Endothelial cell of umbilical vein (primary cell): ENCODE measurements at regions not wholly inside any gene's neighbourhood (a gene's known extent, or its start where the extent isn't known, plus 50 kb on each side); places are given as distances from the start of the nearest gene placed in this dataset.

Source experiments
- BruUV-seq: library from RNA; stranded (reverse); fragments of 400-500 nt; replicated peaks from 2 replicates; lab custom pipeline; 2021; lab: Mats Ljungman, UMichigan
- CTCF ChIA-PET: fragments of 300-600, 350-600 bp; sonication (Branson Sonifier 250); formaldehyde crosslinking; loops from one replicate; lab custom pipeline; 2021; ENCODE audit warnings: antibody characterized with exemption, inconsistent platforms; lab: Charles Lee
- POLR2A ChIA-PET: fragments of 300-600, 350-600 bp; sonication (Branson Sonifier 250); formaldehyde crosslinking; loops from one replicate; lab custom pipeline; 2021; ENCODE audit warnings: antibody characterized with exemption, inconsistent platforms; lab: Charles Lee
- DNase-seq: peaks from one replicate; pipeline ENCODE4 v3.0.0-alpha.2; 2011; ENCODE audit warnings: low read depth, low spot score
- FAIRE-seq: peaks from 2 replicates; lab custom pipeline; 2011; peaks lifted over from hg19 to GRCh38; lab: Jason Lieb, UNC
- H2AFZ ChIP-seq: 2 replicates; pipeline ENCODE4 v1.6.0; 2012; ENCODE audit warnings: low read depth, low read length, control low read depth, inconsistent platforms
- H3K27ac ChIP-seq: 2 replicates; pipeline ENCODE4 v1.5.1; 2011; ENCODE audit warnings: low read depth, mild to moderate bottlenecking, control low read depth, low read length, moderate library complexity; ENCODE audit not compliant: insufficient read depth
- H3K27me3 ChIP-seq, 2 experiments: 2 replicates each; pipeline versions ENCODE4 v1.6.0 to v1.6.1; 2011; ENCODE audit warnings: low read length in 2 of 2, mixed read lengths in 1 of 2; ENCODE audit not compliant: control insufficient read depth in 2 of 2, insufficient read depth in 2 of 2
- H3K36me3 ChIP-seq, 2 experiments: 2 replicates in 1 of 2; 3 replicates in 1 of 2; pipeline ENCODE4 v1.5.1; 2011; ENCODE audit warnings: low read length in 2 of 2, mild to moderate bottlenecking in 1 of 2, moderate library complexity in 1 of 2; ENCODE audit not compliant: control insufficient read depth in 2 of 2, insufficient read depth in 2 of 2; ENCODE audit errors: extremely low read depth in 1 of 2
- H3K4me1 ChIP-seq: 3 replicates; pipeline ENCODE4 v1.5.1; 2011; ENCODE audit warnings: mild to moderate bottlenecking, low read length; ENCODE audit not compliant: control insufficient read depth, insufficient read depth; ENCODE audit errors: extremely low read depth
- H3K4me2 ChIP-seq: 2 replicates; pipeline ENCODE4 v1.6.1; 2011; ENCODE audit warnings: low read length, control low read depth, mixed read lengths; ENCODE audit not compliant: insufficient read depth
- H3K4me3 ChIP-seq, 3 experiments: fragments of 200-600 bp in 1 of 3; sonication (generic), shearing (Covaris generic) in 1 of 3; replicated peaks in 1 of 3; 2 replicates each; pipeline ENCODE4 v1.5.1; 2011 to 2016; ENCODE audit warnings: control low read depth in 3 of 3, low read length in 3 of 3, mild to moderate bottlenecking in 2 of 3, inconsistent platforms in 1 of 3, low read depth in 1 of 3, moderate library complexity in 1 of 3; ENCODE audit not compliant: insufficient read depth in 1 of 3
- H3K79me2 ChIP-seq: 2 replicates; pipeline ENCODE4 v1.6.0; 2012; ENCODE audit warnings: low read length, inconsistent platforms; ENCODE audit not compliant: control insufficient read depth, insufficient read depth
- H3K9ac ChIP-seq: replicated peaks from 2 replicates; pipeline ENCODE3; 2011; ENCODE audit warnings: low read length, control low read depth; ENCODE audit not compliant: insufficient read depth; ENCODE audit errors: extremely low read depth
- H3K9me1 ChIP-seq: replicated peaks from 3 replicates; pipeline ENCODE4 v1.6.0; 2011; ENCODE audit warnings: mild to moderate bottlenecking, low read length; ENCODE audit not compliant: control insufficient read depth, insufficient read depth; ENCODE audit errors: extremely low read depth
- H3K9me3 ChIP-seq: replicated peaks from 2 replicates; pipeline ENCODE4 v1.5.1; 2012; ENCODE audit warnings: low read length, inconsistent platforms; ENCODE audit not compliant: control insufficient read depth, insufficient read depth
- H4K20me1 ChIP-seq: replicated peaks from 2 replicates; pipeline ENCODE3; 2011; ENCODE audit warnings: mild to moderate bottlenecking, low read length; ENCODE audit not compliant: control insufficient read depth, insufficient read depth; ENCODE audit errors: extremely low read depth
- CTCF ChIP-seq, 2 donors: IDR thresholded peaks; 1 replicate in 1 of 2; 2 replicates in 1 of 2; pipeline ENCODE4 v1.5.1; 2011; ENCODE audit warnings: low read length in 2 of 2, mild to moderate bottlenecking in 2 of 2, moderate library complexity in 2 of 2, control low read depth in 1 of 2, inconsistent platforms in 1 of 2, low read depth in 1 of 2; ENCODE audit not compliant: insufficient read depth in 1 of 2; ENCODE audit errors: extremely low read depth in 1 of 2
- EZH2 ChIP-seq: IDR thresholded peaks from 2 replicates; pipeline ENCODE4 v1.6.1; 2012; ENCODE audit warnings: borderline replicate concordance, low read depth, mild to moderate bottlenecking, moderate library complexity, low read length, inconsistent platforms; ENCODE audit not compliant: severe bottlenecking
- FOS ChIP-seq: IDR thresholded peaks from 2 replicates; pipeline ENCODE4 v1.6.1; 2011; ENCODE audit warnings: mild to moderate bottlenecking, low read length, moderate library complexity, borderline replicate concordance; ENCODE audit not compliant: insufficient read depth
- GATA2 ChIP-seq: IDR thresholded peaks from 2 replicates; pipeline ENCODE4 v1.7.0; 2011; ENCODE audit warnings: low read depth, mild to moderate bottlenecking, moderate library complexity, mixed read lengths, low read length; ENCODE audit not compliant: insufficient read length, insufficient read depth
- JUN ChIP-seq: IDR thresholded peaks from 2 replicates; pipeline ENCODE4 v1.6.1; 2011; ENCODE audit warnings: borderline replicate concordance, low read depth; ENCODE audit not compliant: insufficient read length, insufficient read depth
- MAX ChIP-seq: IDR thresholded peaks from 2 replicates; pipeline ENCODE4 v1.6.1; 2011; ENCODE audit not compliant: insufficient read depth, insufficient read length
- MYC ChIP-seq: IDR thresholded peaks from one replicate; pipeline ENCODE4 v1.6.1; 2011; ENCODE audit warnings: mild to moderate bottlenecking, low read depth, low read length
- POLR2A ChIP-seq: IDR thresholded peaks from 2 replicates; pipeline ENCODE4 v1.6.1; 2012; ENCODE audit warnings: low read depth, mild to moderate bottlenecking, control low read depth, low read length
- POLR2AphosphoS5 ChIP-seq: IDR thresholded peaks from 2 replicates; pipeline ENCODE4 v1.6.1; 2012; ENCODE audit warnings: low read depth, mild to moderate bottlenecking, control low read depth, low read length, moderate library complexity; ENCODE audit not compliant: insufficient read depth
- dilution Hi-C: fragments of 300-500 bp; cut with MboI; formaldehyde crosslinking; loops from one replicate; pipeline ENCODE4 v1.15.0; 2019; ENCODE audit warnings: low sequenced_read_pairs; ENCODE audit not compliant: extremely low pct_ligation_motif_present
- intact Hi-C: fragments of 100-400 bp; cut with micrococcal nuclease; formaldehyde crosslinking; loops from one replicate; pipeline ENCODE4 v1.10.0; 2022

DNA sequence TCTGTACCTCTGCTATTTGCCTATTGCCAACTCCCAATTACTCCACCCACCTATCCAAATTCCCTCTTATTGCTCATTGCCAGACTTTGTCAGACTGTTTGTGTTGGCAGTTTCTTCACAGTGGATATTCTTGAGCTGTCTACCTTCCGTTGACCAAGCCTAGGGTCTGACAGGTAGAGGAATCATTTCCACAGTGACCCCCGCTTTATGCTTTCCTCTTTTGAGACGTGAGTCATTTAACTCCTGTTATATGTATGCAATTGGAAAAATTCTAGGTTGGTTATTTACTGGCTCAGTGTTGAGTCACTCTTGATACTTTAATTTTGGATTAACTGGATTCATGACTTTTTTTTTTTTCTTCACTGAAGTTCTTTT lies 187.7 kb downstream of the IRS1 start:
- dilution Hi-C loops (no loop called here), intact Hi-C loops (no loop called here)
- ChIA-PET CTCF (interaction anchor here (1.3 kb wide), 1 partner anchor 10 kb away, joined by 4 read pairs; no protein-coding TSS in a partner anchor), POLR2A (no interaction called here)
- FAIRE-seq: no peak
- Histone ChIP-seq H4K20me1 (no peaks in the 10 kb centered on the region), H3K9me3 (no peaks in the 10 kb centered on the region), H3K27me3 (no peaks in the 10 kb centered on the region), H3K36me3 (no peaks in the 10 kb centered on the region), H3K27ac (no peak overlapping the region), H3K9me1 (no peaks in the 10 kb centered on the region), H3K4me3 (no peak overlapping the region), H2AFZ (no peak overlapping the region), H3K4me2 (no peak overlapping the region), H3K9ac (no peak overlapping the region), H3K79me2 (no peaks in the 10 kb centered on the region), H3K4me1 (no peaks in the 10 kb centered on the region)
- BruUV-seq: no TSS peak
- DNase-seq: no peak
- TF ChIP-seq MAX (no peak), MYC (no peak), GATA2 (no peak), JUN (no peak), FOS (no peak)

DNA sequence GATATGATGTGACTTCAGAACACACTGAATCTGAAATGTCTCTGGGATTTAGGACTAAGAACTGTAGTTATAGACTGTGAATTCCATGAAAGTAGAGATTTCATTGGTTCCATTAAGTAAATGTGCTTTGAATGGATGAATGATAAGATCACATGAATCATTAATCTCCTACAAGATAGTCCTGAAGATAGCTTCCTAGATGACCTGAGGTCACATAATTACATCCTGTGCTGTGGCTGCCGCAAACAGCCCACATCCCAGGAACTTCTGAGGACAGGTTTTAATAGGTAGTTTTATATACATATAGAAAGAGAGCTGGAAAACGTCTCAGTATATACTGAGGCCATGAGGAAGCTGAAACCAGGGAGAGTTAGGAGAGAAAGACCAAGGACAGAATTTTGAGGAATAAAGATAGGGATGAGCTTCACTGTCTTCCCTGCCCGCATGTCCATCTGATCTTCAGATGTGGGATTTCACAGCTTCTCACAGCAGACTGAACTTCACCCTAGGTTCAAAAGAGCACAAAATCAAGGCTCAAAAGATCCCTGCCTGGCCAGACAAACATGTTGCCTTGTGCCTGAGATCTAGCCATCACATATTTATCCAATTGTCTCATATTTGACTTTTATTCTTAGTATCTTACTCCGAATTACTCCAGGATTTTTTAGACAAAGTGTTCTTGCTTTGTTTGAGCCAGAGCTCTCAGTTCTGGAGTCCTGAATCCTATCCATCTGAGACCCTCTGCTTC lies 188.2 kb downstream of the IRS1 start:
- Histone ChIP-seq H3K36me3 (no peaks in the 10 kb centered on the region), H3K79me2 (no peaks in the 10 kb centered on the region), H3K27ac (no peak overlapping the region), H3K4me3 (no peak overlapping the region), H3K9me1 (no peaks in the 10 kb centered on the region), H3K9me3 (no peaks in the 10 kb centered on the region), H3K27me3 (no peaks in the 10 kb centered on the region), H2AFZ (no peak overlapping the region), H3K4me2 (no peak overlapping the region), H4K20me1 (no peaks in the 10 kb centered on the region), H3K9ac (no peak overlapping the region), H3K4me1 (no peaks in the 10 kb centered on the region)
- CTCF ChIA-PET: interaction anchor here (0.8 to 1.3 kb wide), 2 partner anchors 11 to 395 kb away, joined by 4 read pairs; no protein-coding TSS in a partner anchor
- FAIRE-seq: no peak
- intact Hi-C loops: no loop called here
- no peak for DNase-seq
- POLR2A ChIA-PET: no interaction called here
- dilution Hi-C loops: no loop called here
- no TSS peak for BruUV-seq
- TF ChIP-seq MYC: no peak
- TF ChIP-seq FOS: no peak
- TF ChIP-seq GATA2: no peak
- TF ChIP-seq CTCF (IDR thresholded peaks at IDR 0.05; ENCODE audit: extremely low read depth in 1 of 2, insufficient read depth in 1 of 2, low read depth in 1 of 2, low read length in 2 of 2): no peak
- no peak for TF ChIP-seq POLR2AphosphoS5
- TF ChIP-seq EZH2: no peak
- TF ChIP-seq JUN: no peak
- TF ChIP-seq POLR2A: no peak
- TF ChIP-seq MAX: no peak
